ENCODE measurements at regions not wholly inside any gene's neighbourhood (a gene's known extent, or its start where the extent isn't known, plus 50 kb on each side); places are given as distances from the start of the nearest gene placed in this dataset.

- no peaks in the 10 kb centered on the region for H3K36me3 ChIP-seq (ENCODE audit: control insufficient read depth in 2 of 3, insufficient read depth in 3 of 3, low read length in 3 of 3)
- DNase-seq, result peak in 4 of 5 donors; percentile 48 to 79 (median 66)
- H3K9me3 ChIP-seq (ENCODE audit: control insufficient read depth in 2 of 3, insufficient read depth in 1 of 3, low read length in 3 of 3), result no peaks in the 10 kb centered on the region
- FAIRE-seq, result no peak
- H3K9ac ChIP-seq (ENCODE audit: low read length in 3 of 3), result no peak overlapping the region
- TF ChIP-seq CTCF (IDR thresholded peaks at IDR 0.05; ENCODE audit: borderline replicate concordance, extremely low read depth, insufficient read depth), result no peak
- H3K4me1 ChIP-seq (ENCODE audit: control insufficient read depth in 2 of 3, insufficient read depth in 2 of 3, low read depth in 1 of 3, low read length in 3 of 3), result peaks cover 0 to 4% (median 0%) of the 10 kb centered on the region in 3 donors
- intact Hi-C loops (cut with DNase I), result no loop called here
- H3K4me3 ChIP-seq (ENCODE audit: low read length in 3 of 3), result no peak overlapping the region
- H3K27ac ChIP-seq (ENCODE audit: low read depth in 2 of 2, low read length in 2 of 2), result no peak overlapping the region
- H3K27me3 ChIP-seq (ENCODE audit: control insufficient read depth, insufficient read depth, low read length), result no peaks in the 10 kb centered on the region
These were observed 98.1 kb downstream of the ADSS2 start for GRCh38 chr1:244353551-244354091.

GRCh38 chr1:244354810-244355278 is 96.9 kb downstream of the ADSS2 start:
- no peak for TF ChIP-seq CTCF (IDR thresholded peaks at IDR 0.05; ENCODE audit: borderline replicate concordance, extremely low read depth, insufficient read depth)
- Histone ChIP-seq H3K36me3 (ENCODE audit: control insufficient read depth in 2 of 3, insufficient read depth in 3 of 3, low read length in 3 of 3) (no peaks in the 10 kb centered on the region), H3K27ac (ENCODE audit: low read depth in 2 of 2, low read length in 2 of 2) (no peak overlapping the region), H3K9ac (ENCODE audit: low read length in 3 of 3) (no peak overlapping the region), H3K4me3 (ENCODE audit: low read length in 3 of 3) (no peak overlapping the region), H3K4me1 (ENCODE audit: control insufficient read depth in 2 of 3, insufficient read depth in 2 of 3, low read depth in 1 of 3, low read length in 3 of 3) (peaks cover 0 to 4% (median 0%) of the 10 kb centered on the region in 3 donors), H3K9me3 (ENCODE audit: control insufficient read depth in 2 of 3, insufficient read depth in 1 of 3, low read length in 3 of 3) (no peaks in the 10 kb centered on the region), H3K27me3 (ENCODE audit: control insufficient read depth, insufficient read depth, low read length) (no peaks in the 10 kb centered on the region)
- DNase-seq (no peak), FAIRE-seq (no peak)
- intact Hi-C loops (cut with DNase I), result no loop called here

- no peak overlapping the region for H3K27ac ChIP-seq (ENCODE audit: low read depth in 2 of 2, low read length in 2 of 2)
- DNase-seq (no peak), FAIRE-seq (no peak)
- no peaks in the 10 kb centered on the region for H3K36me3 ChIP-seq (ENCODE audit: control insufficient read depth in 2 of 3, insufficient read depth in 3 of 3, low read length in 3 of 3)
- no peaks in the 10 kb centered on the region for H3K9me3 ChIP-seq (ENCODE audit: control insufficient read depth in 2 of 3, insufficient read depth in 1 of 3, low read length in 3 of 3)
- no peak overlapping the region for H3K9ac ChIP-seq (ENCODE audit: low read length in 3 of 3)
- H3K27me3 ChIP-seq (ENCODE audit: control insufficient read depth, insufficient read depth, low read length), result no peaks in the 10 kb centered on the region
- no peak for TF ChIP-seq CTCF (IDR thresholded peaks at IDR 0.05; ENCODE audit: borderline replicate concordance, extremely low read depth, insufficient read depth)
- no peak overlapping the region for H3K4me3 ChIP-seq (ENCODE audit: low read length in 3 of 3)
- peaks cover 0 to 4% (median 0%) of the 10 kb centered on the region in 3 donors for H3K4me1 ChIP-seq (ENCODE audit: control insufficient read depth in 2 of 3, insufficient read depth in 2 of 3, low read depth in 1 of 3, low read length in 3 of 3)
- intact Hi-C loops (cut with DNase I), result no loop called here
These were observed 95.3 kb downstream of the ADSS2 start for GRCh38 chr1:244356376-244356775.

All from kidney (tissue), 13 donors.